Endothelial cell of umbilical vein (primary cell): ENCODE measurements at regions not wholly inside any gene's neighbourhood (a gene's known extent, or its start where the extent isn't known, plus 50 kb on each side); places are given as distances from the start of the nearest gene placed in this dataset.

Experiments used
- BruUV-seq: library from RNA; stranded (reverse); fragments of 400-500 nt; replicated peaks from 2 replicates; lab custom pipeline; 2021; lab: Mats Ljungman, UMichigan
- CTCF ChIA-PET: fragments of 300-600, 350-600 bp; sonication (Branson Sonifier 250); formaldehyde crosslinking; loops from one replicate; lab custom pipeline; 2021; ENCODE audit warnings: antibody characterized with exemption, inconsistent platforms; lab: Charles Lee
- POLR2A ChIA-PET: fragments of 300-600, 350-600 bp; sonication (Branson Sonifier 250); formaldehyde crosslinking; loops from one replicate; lab custom pipeline; 2021; ENCODE audit warnings: antibody characterized with exemption, inconsistent platforms; lab: Charles Lee
- DNase-seq: peaks from one replicate; pipeline ENCODE4 v3.0.0-alpha.2; 2011; ENCODE audit warnings: low read depth, low spot score
- FAIRE-seq: peaks from 2 replicates; lab custom pipeline; 2011; peaks lifted over from hg19 to GRCh38; lab: Jason Lieb, UNC
- H2AFZ ChIP-seq: 2 replicates; pipeline ENCODE4 v1.6.0; 2012; ENCODE audit warnings: low read depth, low read length, control low read depth, inconsistent platforms
- H3K27ac ChIP-seq: 2 replicates; pipeline ENCODE4 v1.5.1; 2011; ENCODE audit warnings: low read depth, mild to moderate bottlenecking, control low read depth, low read length, moderate library complexity; ENCODE audit not compliant: insufficient read depth
- H3K27me3 ChIP-seq, 2 experiments: 2 replicates each; pipeline versions ENCODE4 v1.6.0 to v1.6.1; 2011; ENCODE audit warnings: low read length in 2 of 2, mixed read lengths in 1 of 2; ENCODE audit not compliant: control insufficient read depth in 2 of 2, insufficient read depth in 2 of 2
- H3K36me3 ChIP-seq, 2 experiments: 2 replicates in 1 of 2; 3 replicates in 1 of 2; pipeline ENCODE4 v1.5.1; 2011; ENCODE audit warnings: low read length in 2 of 2, mild to moderate bottlenecking in 1 of 2, moderate library complexity in 1 of 2; ENCODE audit not compliant: control insufficient read depth in 2 of 2, insufficient read depth in 2 of 2; ENCODE audit errors: extremely low read depth in 1 of 2
- H3K4me1 ChIP-seq: 3 replicates; pipeline ENCODE4 v1.5.1; 2011; ENCODE audit warnings: mild to moderate bottlenecking, low read length; ENCODE audit not compliant: control insufficient read depth, insufficient read depth; ENCODE audit errors: extremely low read depth
- H3K4me2 ChIP-seq: 2 replicates; pipeline ENCODE4 v1.6.1; 2011; ENCODE audit warnings: low read length, control low read depth, mixed read lengths; ENCODE audit not compliant: insufficient read depth
- H3K4me3 ChIP-seq, 3 experiments: fragments of 200-600 bp in 1 of 3; sonication (generic), shearing (Covaris generic) in 1 of 3; replicated peaks in 1 of 3; 2 replicates each; pipeline ENCODE4 v1.5.1; 2011 to 2016; ENCODE audit warnings: control low read depth in 3 of 3, low read length in 3 of 3, mild to moderate bottlenecking in 2 of 3, inconsistent platforms in 1 of 3, low read depth in 1 of 3, moderate library complexity in 1 of 3; ENCODE audit not compliant: insufficient read depth in 1 of 3
- H3K79me2 ChIP-seq: 2 replicates; pipeline ENCODE4 v1.6.0; 2012; ENCODE audit warnings: low read length, inconsistent platforms; ENCODE audit not compliant: control insufficient read depth, insufficient read depth
- H3K9ac ChIP-seq: replicated peaks from 2 replicates; pipeline ENCODE3; 2011; ENCODE audit warnings: low read length, control low read depth; ENCODE audit not compliant: insufficient read depth; ENCODE audit errors: extremely low read depth
- H3K9me1 ChIP-seq: replicated peaks from 3 replicates; pipeline ENCODE4 v1.6.0; 2011; ENCODE audit warnings: mild to moderate bottlenecking, low read length; ENCODE audit not compliant: control insufficient read depth, insufficient read depth; ENCODE audit errors: extremely low read depth
- H3K9me3 ChIP-seq: replicated peaks from 2 replicates; pipeline ENCODE4 v1.5.1; 2012; ENCODE audit warnings: low read length, inconsistent platforms; ENCODE audit not compliant: control insufficient read depth, insufficient read depth
- H4K20me1 ChIP-seq: replicated peaks from 2 replicates; pipeline ENCODE3; 2011; ENCODE audit warnings: mild to moderate bottlenecking, low read length; ENCODE audit not compliant: control insufficient read depth, insufficient read depth; ENCODE audit errors: extremely low read depth
- CTCF ChIP-seq, 2 donors: IDR thresholded peaks; 1 replicate in 1 of 2; 2 replicates in 1 of 2; pipeline ENCODE4 v1.5.1; 2011; ENCODE audit warnings: low read length in 2 of 2, mild to moderate bottlenecking in 2 of 2, moderate library complexity in 2 of 2, control low read depth in 1 of 2, inconsistent platforms in 1 of 2, low read depth in 1 of 2; ENCODE audit not compliant: insufficient read depth in 1 of 2; ENCODE audit errors: extremely low read depth in 1 of 2
- EZH2 ChIP-seq: IDR thresholded peaks from 2 replicates; pipeline ENCODE4 v1.6.1; 2012; ENCODE audit warnings: borderline replicate concordance, low read depth, mild to moderate bottlenecking, moderate library complexity, low read length, inconsistent platforms; ENCODE audit not compliant: severe bottlenecking
- FOS ChIP-seq: IDR thresholded peaks from 2 replicates; pipeline ENCODE4 v1.6.1; 2011; ENCODE audit warnings: mild to moderate bottlenecking, low read length, moderate library complexity, borderline replicate concordance; ENCODE audit not compliant: insufficient read depth
- GATA2 ChIP-seq: IDR thresholded peaks from 2 replicates; pipeline ENCODE4 v1.7.0; 2011; ENCODE audit warnings: low read depth, mild to moderate bottlenecking, moderate library complexity, mixed read lengths, low read length; ENCODE audit not compliant: insufficient read length, insufficient read depth
- JUN ChIP-seq: IDR thresholded peaks from 2 replicates; pipeline ENCODE4 v1.6.1; 2011; ENCODE audit warnings: borderline replicate concordance, low read depth; ENCODE audit not compliant: insufficient read length, insufficient read depth
- MAX ChIP-seq: IDR thresholded peaks from 2 replicates; pipeline ENCODE4 v1.6.1; 2011; ENCODE audit not compliant: insufficient read depth, insufficient read length
- MYC ChIP-seq: IDR thresholded peaks from one replicate; pipeline ENCODE4 v1.6.1; 2011; ENCODE audit warnings: mild to moderate bottlenecking, low read depth, low read length
- POLR2A ChIP-seq: IDR thresholded peaks from 2 replicates; pipeline ENCODE4 v1.6.1; 2012; ENCODE audit warnings: low read depth, mild to moderate bottlenecking, control low read depth, low read length
- POLR2AphosphoS5 ChIP-seq: IDR thresholded peaks from 2 replicates; pipeline ENCODE4 v1.6.1; 2012; ENCODE audit warnings: low read depth, mild to moderate bottlenecking, control low read depth, low read length, moderate library complexity; ENCODE audit not compliant: insufficient read depth
- dilution Hi-C: fragments of 300-500 bp; cut with MboI; formaldehyde crosslinking; loops from one replicate; pipeline ENCODE4 v1.15.0; 2019; ENCODE audit warnings: low sequenced_read_pairs; ENCODE audit not compliant: extremely low pct_ligation_motif_present
- intact Hi-C: fragments of 100-400 bp; cut with micrococcal nuclease; formaldehyde crosslinking; loops from one replicate; pipeline ENCODE4 v1.10.0; 2022

- no peaks in the 10 kb centered on the region for H3K4me1 ChIP-seq
- intact Hi-C loops (no loop called here), dilution Hi-C loops (no loop called here)
- no peak overlapping the region for H2AFZ ChIP-seq
- H3K9me3 ChIP-seq = no peaks in the 10 kb centered on the region
- BruUV-seq = no TSS peak
- TF ChIP-seq POLR2AphosphoS5 = no peak
- no peak for TF ChIP-seq EZH2
- TF ChIP-seq POLR2A = no peak
- no peak for TF ChIP-seq MAX
- TF ChIP-seq MYC = no peak
- TF ChIP-seq FOS = no peak
- no peak for TF ChIP-seq JUN
- no peak for TF ChIP-seq CTCF (IDR thresholded peaks at IDR 0.05; ENCODE audit: extremely low read depth in 1 of 2, insufficient read depth in 1 of 2, low read depth in 1 of 2, low read length in 2 of 2)
- no peak for TF ChIP-seq GATA2
- ChIA-PET POLR2A (no interaction called here), CTCF (no interaction called here)
- no peaks in the 10 kb centered on the region for H3K36me3 ChIP-seq
- H3K4me2 ChIP-seq = no peak overlapping the region
- no peak for DNase-seq
- H3K27me3 ChIP-seq = no peaks in the 10 kb centered on the region
- no peaks in the 10 kb centered on the region for H3K9me1 ChIP-seq
- H3K79me2 ChIP-seq = no peaks in the 10 kb centered on the region
- H3K9ac ChIP-seq = no peak overlapping the region
- FAIRE-seq = no peak
- H3K4me3 ChIP-seq = no peak overlapping the region
- no peaks in the 10 kb centered on the region for H4K20me1 ChIP-seq
- H3K27ac ChIP-seq = no peak overlapping the region
Observed at GRCh38 chr10:43316988-43317387, 50.1 kb upstream of the RASGEF1A start.
